GM18873 (cell line): ENCODE measurements at regions not wholly inside any gene's neighbourhood (a gene's known extent, or its start where the extent isn't known, plus 50 kb on each side); places are given as distances from the start of the nearest gene placed in this dataset.

ENCODE experiments used
- ATAC-seq: cut with Tn5 transposase; IDR thresholded peaks from one replicate; pipeline ENCODE4 v1.9.1; 2021; ENCODE audit warnings: mild to moderate bottlenecking, moderate library complexity, moderate number of reproducible peaks; ENCODE audit not compliant: unreplicated experiment, low FRiP score

- no peak for ATAC-seq
These were observed 370.1 kb downstream of the RPS24 start for GRCh38 chr10:78403781-78404180.

GRCh38 chr10:78404296-78404695 lies 370.6 kb downstream of the RPS24 start:
- no peak for ATAC-seq

GRCh38 chr10:78405231-78405630 lies 371.6 kb downstream of the RPS24 start:
- ATAC-seq, result no peak

GRCh38 chr10:78405736-78406135 lies 372.1 kb downstream of the RPS24 start:
- no peak for ATAC-seq

- ATAC-seq, result no peak
These were observed 373.0 kb downstream of the RPS24 start for GRCh38 chr10:78406648-78407008.

- ATAC-seq, result no peak
These were observed 373.5 kb downstream of the RPS24 start for GRCh38 chr10:78407009-78407711.

GRCh38 chr10:78407966-78408365 lies 374.3 kb downstream of the RPS24 start:
- ATAC-seq, result no peak

GRCh38 chr10:78408671-78409472 lies 375.2 kb downstream of the RPS24 start:
- ATAC-seq, result no peak

GRCh38 chr10:78410046-78410965 lies 376.6 kb downstream of the RPS24 start:
- no peak for ATAC-seq

GRCh38 chr10:78411716-78412115 lies 378.1 kb downstream of the RPS24 start:
- ATAC-seq, result no peak

GRCh38 chr10:78412605-78413004 lies 378.9 kb downstream of the RPS24 start:
- no peak for ATAC-seq

- ATAC-seq, result no peak
These were observed 379.7 kb downstream of the RPS24 start for GRCh38 chr10:78413076-78414055.

- ATAC-seq, result no peak
These were observed 380.7 kb downstream of the RPS24 start for GRCh38 chr10:78414380-78414779.

GRCh38 chr10:78415111-78415510 lies 381.4 kb downstream of the RPS24 start:
- ATAC-seq, result no peak

GRCh38 chr10:78416031-78417011 lies 382.7 kb downstream of the RPS24 start:
- no peak for ATAC-seq

GRCh38 chr10:78417425-78418370 lies 384.0 kb downstream of the RPS24 start:
- ATAC-seq, result no peak

GRCh38 chr10:78419481-78420265 lies 386.0 kb downstream of the RPS24 start:
- ATAC-seq, result no peak
